Renal cortex interstitium (tissue), 11 donors: ENCODE measurements at regions not wholly inside any gene's neighbourhood (a gene's known extent, or its start where the extent isn't known, plus 50 kb on each side); places are given as distances from the start of the nearest gene placed in this dataset.
"Not testable (repeated sequence)": the region's sequence is repeated elsewhere in the genome, so short reads cannot be mapped to it uniquely, and the experiment has no call there.

Experiments used
- DNase-seq, 11 donors: peaks; one replicate each; pipeline ENCODE4 v3.0.0-alpha.2; 2013; ENCODE audit warnings: low read depth in 9 of 11, low spot score in 4 of 11; ENCODE audit errors: extremely low read depth in 1 of 11

GRCh38 chr15:29529043-29529442, 259.4 kb upstream of the NSMCE3 start:
- no peak for DNase-seq

- DNase-seq, result no peak
Measured at GRCh38 chr15:29528276-29528675, 258.7 kb upstream of the NSMCE3 start.

GRCh38 chr15:29526802-29527201, 257.2 kb upstream of the NSMCE3 start:
- no peak for DNase-seq

GRCh38 chr15:29522373-29523276, 253.0 kb upstream of the NSMCE3 start:
- peak in 3 of 11 donors; percentile 3 to 32 (median 8) for DNase-seq

- DNase-seq, result peak in 1 of 11 donors; percentile 9
Measured at GRCh38 chr15:29518442-29518841, 248.8 kb upstream of the NSMCE3 start.

GRCh38 chr15:29517829-29518228, 248.2 kb upstream of the NSMCE3 start:
- no peak for DNase-seq

GRCh38 chr15:29516929-29517328, 247.3 kb upstream of the NSMCE3 start:
- no peak for DNase-seq

GRCh38 chr15:29514926-29515325, 245.3 kb upstream of the NSMCE3 start:
- no peak for DNase-seq

- no peak for DNase-seq
Measured at GRCh38 chr15:29511663-29512062, 242.0 kb upstream of the NSMCE3 start.

- not testable (repeated sequence) for DNase-seq
Measured at GRCh38 chr15:29505535-29505934, 235.9 kb upstream of the NSMCE3 start.

- no peak for DNase-seq
Measured at GRCh38 chr15:29490747-29491471, 221.3 kb upstream of the NSMCE3 start.

GRCh38 chr15:29480949-29481348, 211.3 kb upstream of the NSMCE3 start:
- no peak for DNase-seq

- peak in 1 of 11 donors; percentile 4 for DNase-seq
Measured at GRCh38 chr15:29480278-29480677, 210.7 kb upstream of the NSMCE3 start.

- no peak for DNase-seq
Measured at GRCh38 chr15:29477256-29477655, 207.6 kb upstream of the NSMCE3 start.

- no peak for DNase-seq
Measured at GRCh38 chr15:29476503-29477080, 207.0 kb upstream of the NSMCE3 start.

- DNase-seq, result no peak
Measured at GRCh38 chr15:29475096-29475495, 205.5 kb upstream of the NSMCE3 start.

GRCh38 chr15:29473621-29474105, 204.0 kb upstream of the NSMCE3 start:
- DNase-seq, result no peak

GRCh38 chr15:29472901-29473445, 203.4 kb upstream of the NSMCE3 start:
- DNase-seq, result no peak

GRCh38 chr15:29471757-29472156, 202.1 kb upstream of the NSMCE3 start:
- no peak for DNase-seq
